ENCODE measurements at regions not wholly inside any gene's neighbourhood (a gene's known extent, or its start where the extent isn't known, plus 50 kb on each side); places are given as distances from the start of the nearest gene placed in this dataset.

GRCh38 chr3:181955566-181955965 is 243.8 kb downstream of the SOX2 start:
- no peak for DNase-seq (ENCODE audit: low read depth)
- H3K4me3 ChIP-seq (ENCODE audit: low read depth, low read length), result no peak overlapping the region
- TF ChIP-seq CTCF (IDR thresholded peaks at IDR 0.05; ENCODE audit: insufficient read depth, low read depth, low read length), result no peak

- DNase-seq (ENCODE audit: low read depth), result no peak
- TF ChIP-seq CTCF (IDR thresholded peaks at IDR 0.05; ENCODE audit: insufficient read depth, low read depth, low read length), result no peak
- no peak overlapping the region for H3K4me3 ChIP-seq (ENCODE audit: low read depth, low read length)
These were observed 244.4 kb downstream of the SOX2 start for GRCh38 chr3:181956122-181956521.

- H3K4me3 ChIP-seq (ENCODE audit: low read depth, low read length), result no peak overlapping the region
- no peak for DNase-seq (ENCODE audit: low read depth)
- no peak for TF ChIP-seq CTCF (IDR thresholded peaks at IDR 0.05; ENCODE audit: insufficient read depth, low read depth, low read length)
These were observed 254.7 kb downstream of the SOX2 start for GRCh38 chr3:181966393-181966792.

GRCh38 chr3:181969925-181970324 is 258.2 kb downstream of the SOX2 start:
- DNase-seq (ENCODE audit: low read depth), result no peak
- no peak overlapping the region for H3K4me3 ChIP-seq (ENCODE audit: low read depth, low read length)
- no peak for TF ChIP-seq CTCF (IDR thresholded peaks at IDR 0.05; ENCODE audit: insufficient read depth, low read depth, low read length)

- TF ChIP-seq CTCF (IDR thresholded peaks at IDR 0.05; ENCODE audit: insufficient read depth, low read depth, low read length), result no peak
- no peak for DNase-seq (ENCODE audit: low read depth)
- no peak overlapping the region for H3K4me3 ChIP-seq (ENCODE audit: low read depth, low read length)
These were observed 259.7 kb downstream of the SOX2 start for GRCh38 chr3:181971424-181971823.

GRCh38 chr3:181974198-181974597 is 262.5 kb downstream of the SOX2 start:
- no peak for DNase-seq (ENCODE audit: low read depth)
- TF ChIP-seq CTCF (IDR thresholded peaks at IDR 0.05; ENCODE audit: insufficient read depth, low read depth, low read length), result no peak
- H3K4me3 ChIP-seq (ENCODE audit: low read depth, low read length), result no peak overlapping the region

GRCh38 chr3:181976526-181976925 is 264.8 kb downstream of the SOX2 start:
- TF ChIP-seq CTCF (IDR thresholded peaks at IDR 0.05; ENCODE audit: insufficient read depth, low read depth, low read length), result no peak
- no peak overlapping the region for H3K4me3 ChIP-seq (ENCODE audit: low read depth, low read length)

More at GRCh38 chr3:181976526-181976925, 264.8 kb downstream of the SOX2 start:
- no peak for DNase-seq (ENCODE audit: low read depth)

Measured in fibroblast of villous mesenchyme (primary cell).